HG03457 (cell line): ENCODE measurements at regions not wholly inside any gene's neighbourhood (a gene's known extent, or its start where the extent isn't known, plus 50 kb on each side); places are given as distances from the start of the nearest gene placed in this dataset.
"Not testable (repeated sequence)": the region's sequence is repeated elsewhere in the genome, so short reads cannot be mapped to it uniquely, and the experiment has no call there.

ENCODE experiments used
- ATAC-seq: cut with Tn5 transposase; IDR thresholded peaks from one replicate; pipeline ENCODE4 v1.9.1; 2021; ENCODE audit warnings: moderate number of reproducible peaks; ENCODE audit not compliant: unreplicated experiment

DNA sequence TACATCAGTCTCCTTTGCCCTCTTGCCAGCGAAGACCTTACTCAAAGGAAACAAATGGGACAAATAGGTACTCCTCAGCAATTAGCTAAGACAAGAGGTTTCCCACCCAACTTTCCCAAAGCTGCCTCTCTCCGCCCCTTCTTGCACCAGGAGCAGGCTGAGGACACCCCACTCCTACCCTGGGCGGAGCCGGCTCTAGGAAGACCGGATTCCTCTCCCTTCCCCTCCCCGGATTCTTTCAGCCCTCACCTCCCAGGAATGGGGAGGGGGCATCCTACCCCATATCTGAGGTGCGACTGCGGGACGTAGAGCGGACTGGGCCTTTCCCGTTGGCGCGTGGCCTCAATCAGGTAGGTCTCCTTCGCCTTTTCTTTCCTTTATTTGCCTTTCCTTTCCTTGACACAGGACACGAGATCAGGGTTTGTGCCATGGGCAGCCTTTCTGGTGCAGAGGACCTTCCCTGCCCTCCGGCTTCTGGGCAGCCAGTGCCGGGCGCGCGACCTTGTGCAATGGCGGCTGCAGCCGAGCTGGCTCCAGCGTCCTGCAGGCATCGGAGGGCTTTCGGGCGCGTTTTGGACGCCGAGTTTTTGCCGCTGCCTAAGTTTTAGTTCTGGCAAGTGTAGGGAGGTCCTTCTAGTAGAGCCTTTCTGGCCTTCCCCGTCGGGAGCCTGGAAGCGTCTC is 279.9 kb downstream of the PLS3 start:
- not testable (repeated sequence) for ATAC-seq

DNA sequence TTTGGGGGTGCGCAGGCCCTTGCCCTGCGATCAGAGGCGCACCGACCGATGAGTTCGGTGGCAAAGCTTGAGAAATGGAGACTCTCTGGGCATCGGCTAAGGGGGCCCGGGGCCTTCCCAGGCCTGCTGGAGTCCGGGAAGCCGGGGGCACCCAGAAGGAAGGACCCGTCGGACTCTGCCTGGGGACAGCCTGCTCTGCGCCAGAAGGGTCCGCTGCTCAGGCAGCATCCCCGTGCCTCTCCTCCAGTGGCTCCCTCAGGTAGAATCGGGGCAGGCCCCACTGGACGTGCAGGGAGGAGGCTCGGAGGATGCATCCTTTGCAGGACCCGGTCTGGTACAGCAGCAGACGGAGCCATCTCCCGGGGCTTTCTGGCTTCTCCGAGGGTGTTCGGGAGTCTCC is 290.0 kb downstream of the PLS3 start:
- ATAC-seq: not testable (repeated sequence)

DNA sequence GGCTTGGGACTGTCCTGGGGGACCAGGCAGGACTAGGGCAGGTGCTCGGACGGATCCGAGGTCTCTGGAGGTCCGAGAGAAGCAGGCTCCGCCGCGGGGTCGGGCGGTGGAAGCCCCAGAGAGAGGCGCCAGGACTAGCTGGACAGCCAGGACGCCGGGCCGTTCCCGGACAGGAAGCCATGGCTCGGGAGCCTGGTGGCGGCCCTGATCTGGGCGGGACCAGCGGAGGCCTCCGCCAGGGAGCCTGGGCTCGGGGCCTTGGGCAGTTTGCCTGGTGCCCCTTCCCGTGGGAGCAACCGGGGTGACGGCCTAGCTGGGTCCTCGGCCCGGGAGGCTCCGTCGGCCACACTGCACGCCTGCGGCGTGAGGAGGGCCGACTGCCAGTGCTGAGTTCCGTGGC is 292.3 kb downstream of the PLS3 start:
- ATAC-seq: not testable (repeated sequence)

- not testable (repeated sequence) for ATAC-seq
Measured at GRCh38 chrX:115881170-115881569, 289.4 kb upstream of the AGTR2 start.

DNA sequence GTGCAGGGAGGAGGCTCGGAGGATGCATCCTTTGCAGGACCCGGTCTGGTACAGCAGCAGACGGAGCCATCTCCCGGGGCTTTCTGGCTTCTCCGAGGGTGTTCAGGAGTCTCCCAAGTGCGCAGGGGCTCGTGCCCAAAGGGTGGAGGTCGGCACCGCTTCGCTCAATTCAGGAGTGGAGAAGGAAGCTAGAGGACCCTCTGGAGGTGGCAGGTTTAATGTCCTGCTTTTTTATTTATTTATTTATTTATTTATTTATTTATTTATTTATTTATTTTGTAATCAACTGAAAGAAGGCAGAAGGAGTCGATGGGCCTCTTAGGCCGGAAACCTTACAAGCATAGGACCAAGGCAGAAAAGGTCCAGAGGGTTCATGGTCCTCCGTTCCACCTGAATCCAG is 286.4 kb upstream of the AGTR2 start:
- not testable (repeated sequence) for ATAC-seq

DNA sequence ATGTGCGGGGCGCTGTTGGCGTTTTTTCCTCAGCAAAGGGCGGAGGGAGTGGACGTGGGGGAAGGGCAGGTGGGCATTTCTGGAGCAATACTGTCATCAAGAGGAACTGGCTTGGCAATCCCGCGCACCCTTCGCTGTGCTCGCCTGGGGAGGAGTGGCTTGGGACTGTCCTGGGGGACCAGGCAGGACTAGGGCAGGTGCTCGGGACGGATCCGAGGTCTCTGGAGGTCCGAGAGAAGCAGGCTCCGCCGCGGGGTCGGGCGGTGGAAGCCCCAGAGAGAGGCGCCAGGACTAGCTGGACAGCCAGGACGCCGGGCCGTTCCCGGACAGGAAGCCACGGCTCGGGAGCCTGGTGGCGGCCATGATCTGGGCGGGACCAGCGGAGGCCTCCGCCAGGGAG is 282.5 kb upstream of the AGTR2 start:
- ATAC-seq: not testable (repeated sequence)

DNA sequence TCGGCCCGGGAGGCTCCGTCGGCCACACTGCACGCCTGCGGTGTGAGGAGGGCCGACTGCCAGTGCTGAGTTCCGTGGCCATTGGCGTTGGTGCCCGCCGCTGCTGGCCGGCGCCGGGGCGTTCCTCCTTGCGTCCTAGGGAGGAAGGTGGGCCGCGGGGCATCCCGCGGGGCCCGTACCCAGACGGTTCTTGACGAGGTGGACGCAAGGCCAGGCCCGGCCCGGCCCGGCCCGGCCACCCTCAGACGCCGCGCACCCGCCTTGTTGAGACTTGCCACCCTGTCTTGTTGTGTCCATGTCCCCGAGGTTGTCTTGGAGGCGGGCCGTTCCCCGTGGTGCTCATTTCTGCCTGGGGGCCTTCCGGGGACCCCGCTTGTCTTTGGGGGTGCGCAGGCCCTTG is 282.0 kb upstream of the AGTR2 start:
- ATAC-seq: not testable (repeated sequence)

GRCh38 chrX:115889121-115889890 is 281.2 kb upstream of the AGTR2 start:
- no peak for ATAC-seq

DNA sequence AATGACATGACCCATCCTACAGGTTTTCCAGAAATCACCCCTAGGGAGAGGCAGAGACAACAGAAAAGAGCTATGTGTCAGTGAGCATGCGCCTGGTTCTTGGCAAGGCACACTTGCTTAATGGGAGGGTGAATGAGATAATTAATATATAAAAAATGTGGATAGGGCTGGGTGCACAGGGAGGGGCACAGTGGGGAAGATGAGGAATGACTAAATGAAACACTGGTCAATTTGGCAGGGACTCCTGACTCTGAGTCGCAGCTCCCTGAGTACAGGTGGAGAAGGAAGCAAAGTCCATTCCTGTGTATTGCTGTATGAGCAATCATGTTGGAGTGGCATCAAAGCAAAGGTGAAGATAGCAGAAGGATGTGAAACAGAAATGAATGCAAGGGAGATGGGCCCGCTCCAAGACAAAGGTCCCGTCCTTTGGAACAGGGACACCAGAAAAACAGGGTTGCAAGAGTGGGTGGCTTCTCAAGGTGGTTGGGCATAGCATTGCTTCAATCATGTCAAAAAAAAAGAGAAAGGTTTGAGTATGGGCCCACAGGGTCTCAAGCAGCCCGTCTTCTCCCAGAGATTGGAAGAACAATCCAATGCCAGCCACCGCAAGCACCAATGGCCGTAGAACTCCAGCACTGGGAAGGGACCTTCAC is 278.4 kb upstream of the AGTR2 start:
- no peak for ATAC-seq

DNA sequence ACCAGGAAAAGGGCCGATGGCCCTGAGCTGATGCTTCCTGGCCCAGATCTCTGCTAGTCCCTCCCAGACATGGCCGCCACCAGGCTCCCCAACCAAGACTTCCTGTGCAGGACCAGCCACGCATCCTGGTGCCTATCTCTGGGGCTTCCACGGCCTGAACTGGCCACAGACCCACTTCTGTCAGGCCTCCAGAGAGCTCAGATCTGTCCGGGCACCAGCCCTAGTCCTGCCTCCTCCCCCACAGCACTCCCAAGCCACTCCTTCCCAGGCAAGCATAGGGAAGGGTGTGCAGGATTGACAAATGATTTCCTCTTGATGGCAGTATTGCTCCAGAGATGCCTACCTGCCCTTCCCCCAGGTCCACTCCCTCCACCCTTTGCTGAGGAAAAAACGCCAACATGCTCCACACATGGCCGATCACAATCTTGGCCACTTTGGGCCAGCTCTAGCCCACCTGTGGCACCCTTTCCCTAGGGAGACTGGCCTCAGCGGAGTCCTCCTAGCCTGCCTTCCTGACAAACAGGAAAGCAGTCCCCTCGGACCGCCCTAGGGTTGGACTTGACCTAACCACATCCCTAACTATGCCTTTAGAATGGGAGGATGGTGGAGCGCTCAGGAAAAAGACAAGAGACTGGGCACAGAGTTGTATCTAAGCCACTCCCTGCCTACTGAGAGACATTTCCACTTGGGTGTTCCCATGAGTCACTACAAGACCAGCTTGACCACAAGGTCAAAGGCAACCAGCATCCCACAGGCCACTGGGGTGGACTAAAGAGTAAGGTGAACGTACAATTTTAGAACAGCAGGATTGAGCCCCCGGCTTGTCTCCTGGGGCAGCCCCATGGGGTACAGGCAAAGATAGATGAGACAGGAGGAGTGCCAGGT is 277.5 kb upstream of the AGTR2 start:
- ATAC-seq: no peak

DNA sequence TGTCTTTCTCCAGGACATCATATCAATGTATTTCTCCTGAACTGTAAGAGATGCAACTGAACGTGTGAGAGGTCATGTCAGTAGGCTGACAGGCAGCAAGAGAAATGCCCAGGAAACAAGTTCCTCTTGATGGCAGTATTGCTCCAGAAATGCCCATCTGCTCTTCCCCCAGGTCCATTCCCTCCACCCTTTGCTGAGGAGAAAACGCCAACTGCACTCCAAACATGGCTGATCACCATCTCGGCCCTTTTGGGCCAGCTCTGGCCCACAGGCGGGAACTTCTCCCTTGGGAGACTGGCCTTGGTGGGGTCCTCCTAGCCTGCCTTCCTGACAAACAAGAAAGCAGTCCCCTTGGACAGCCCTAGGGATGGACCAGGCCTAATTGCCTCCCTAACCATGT is 276.5 kb upstream of the AGTR2 start:
- no peak for ATAC-seq

- ATAC-seq: no peak
Measured at GRCh38 chrX:115895678-115896329, 274.7 kb upstream of the AGTR2 start.

DNA sequence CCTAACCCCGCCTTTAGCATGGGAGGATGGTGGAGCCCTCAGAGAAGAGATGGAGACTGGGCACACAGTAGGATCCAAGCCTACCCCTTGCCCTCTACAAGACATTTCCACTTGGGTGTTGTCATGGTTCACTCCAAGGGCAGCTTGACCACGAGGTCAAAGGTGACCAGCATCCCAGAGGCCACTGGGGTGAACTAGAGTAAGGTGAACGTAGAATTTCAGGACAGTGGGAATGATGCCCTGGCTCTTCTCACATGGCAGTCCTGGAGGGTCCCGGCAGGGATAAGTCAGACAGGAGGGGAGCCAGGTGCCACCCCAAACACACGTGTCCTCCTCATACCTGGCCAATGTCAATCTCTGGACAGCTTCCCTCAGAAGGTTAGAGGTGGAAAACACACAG is 274.2 kb upstream of the AGTR2 start:
- ATAC-seq: no peak

DNA sequence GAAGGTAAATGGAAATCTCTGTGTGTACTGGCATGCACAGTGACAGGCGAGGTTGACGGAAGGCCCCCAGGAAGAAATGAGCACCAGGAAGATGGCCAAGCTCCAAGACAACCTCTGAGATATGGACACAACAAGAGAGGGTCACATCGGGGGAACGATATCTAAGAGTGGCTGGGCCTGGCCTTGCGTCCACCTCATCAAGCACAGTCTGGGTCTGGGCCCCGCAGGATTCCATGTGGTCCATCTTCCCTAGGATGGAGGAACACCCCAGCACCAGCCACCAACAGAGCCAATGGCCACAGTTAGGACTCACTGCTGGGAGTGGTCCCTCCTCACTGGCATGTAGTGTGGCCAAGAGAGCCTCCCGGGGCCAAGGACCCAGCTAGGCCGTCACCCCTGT is 272.6 kb upstream of the AGTR2 start:
- ATAC-seq: no peak

- ATAC-seq: no peak
Measured at GRCh38 chrX:115898382-115899001, 272.1 kb upstream of the AGTR2 start.

- no peak for ATAC-seq
Measured at GRCh38 chrX:115900425-115900824, 270.1 kb upstream of the AGTR2 start.

DNA sequence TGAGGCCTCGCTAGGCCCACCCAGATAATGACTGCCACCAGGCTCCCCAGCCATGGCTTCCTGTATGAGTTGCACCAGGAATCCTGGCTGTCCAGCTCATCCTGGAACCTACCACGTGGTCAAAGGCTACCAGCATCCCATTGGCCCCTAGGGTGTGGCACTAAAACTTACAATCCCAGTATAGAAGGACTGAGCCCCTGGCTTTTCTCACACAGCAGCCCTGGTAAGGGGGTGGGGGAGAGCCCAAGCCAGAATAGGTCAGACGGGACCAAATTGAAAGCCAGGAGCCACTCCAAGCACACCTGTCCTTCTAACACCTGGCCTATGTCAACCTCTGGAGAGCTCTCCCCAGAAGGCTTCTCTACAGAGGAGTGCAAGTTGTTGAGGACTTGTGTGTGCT is 269.3 kb upstream of the AGTR2 start:
- ATAC-seq: no peak

GRCh38 chrX:115902995-115903394 is 267.5 kb upstream of the AGTR2 start:
- no peak for ATAC-seq

- no peak for ATAC-seq
Measured at GRCh38 chrX:115906276-115906675, 264.3 kb upstream of the AGTR2 start.

DNA sequence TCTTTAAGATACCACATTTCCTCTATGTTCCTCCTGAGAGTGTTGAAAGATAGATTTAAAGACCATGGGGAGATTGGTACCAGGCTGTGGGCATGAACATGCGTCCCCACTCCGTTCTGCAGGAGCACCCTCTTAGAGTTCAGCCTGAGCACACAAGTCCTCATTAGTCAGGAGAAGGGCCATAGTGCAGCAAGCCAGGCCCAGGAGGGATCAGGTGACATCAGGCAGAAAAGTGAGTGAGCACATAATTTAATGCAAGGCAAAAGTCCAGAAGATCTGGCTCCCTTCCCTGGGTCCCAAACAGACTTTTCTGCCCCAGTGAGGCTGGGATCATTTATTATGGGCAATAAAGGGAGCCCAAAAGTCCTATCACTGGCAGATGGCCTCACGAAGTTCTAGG is 263.7 kb upstream of the AGTR2 start:
- no peak for ATAC-seq
